Osteoblast (primary cell): ENCODE measurements at regions not wholly inside any gene's neighbourhood (a gene's known extent, or its start where the extent isn't known, plus 50 kb on each side); places are given as distances from the start of the nearest gene placed in this dataset.

Experiments
- DNase-seq: peaks from one replicate; pipeline ENCODE4 v3.0.0; 2011; ENCODE audit warnings: low spot score, mixed read lengths; ENCODE audit not compliant: insufficient read length; ENCODE audit errors: missing footprints
- H2AFZ ChIP-seq: 2 replicates; pipeline ENCODE4 v1.6.0; 2011; ENCODE audit warnings: mild to moderate bottlenecking, low read length
- H3K27ac ChIP-seq: 2 replicates; pipeline ENCODE4 v1.5.1; 2011; ENCODE audit warnings: mild to moderate bottlenecking, low read depth, low read length, moderate library complexity
- H3K27me3 ChIP-seq: 2 replicates; pipeline ENCODE4 v1.6.0; 2012; ENCODE audit warnings: mild to moderate bottlenecking, control low read depth, inconsistent platforms, low read length, moderate library complexity; ENCODE audit not compliant: insufficient read depth
- H3K36me3 ChIP-seq: 2 replicates; pipeline ENCODE4 v1.5.1; 2011; ENCODE audit warnings: mild to moderate bottlenecking, low read length, control low read depth, moderate library complexity; ENCODE audit not compliant: insufficient read depth
- H3K4me1 ChIP-seq: 2 replicates; pipeline ENCODE4 v1.5.1; 2011; ENCODE audit warnings: mild to moderate bottlenecking, low read length, control low read depth, moderate library complexity; ENCODE audit not compliant: insufficient read depth
- H3K4me2 ChIP-seq: 2 replicates; pipeline ENCODE4 v1.6.0; 2011; ENCODE audit warnings: mild to moderate bottlenecking, low read length; ENCODE audit not compliant: insufficient read depth
- H3K4me3 ChIP-seq: fragments of 200-600 bp; sonication (generic); 3 replicates; pipeline ENCODE4 v1.5.1; 2012; ENCODE audit warnings: mild to moderate bottlenecking, low read length, inconsistent platforms; ENCODE audit not compliant: insufficient read depth
- H3K79me2 ChIP-seq: 2 replicates; pipeline ENCODE4 v1.6.0; 2012; ENCODE audit warnings: mild to moderate bottlenecking, low read length, control low read depth, inconsistent platforms; ENCODE audit not compliant: insufficient read depth
- H3K9me3 ChIP-seq: 2 replicates; pipeline ENCODE4 v1.5.1; 2011; ENCODE audit warnings: low read depth, low read length, control low read depth
- H4K20me1 ChIP-seq: 2 replicates; pipeline ENCODE4 v1.6.0; 2012; ENCODE audit warnings: mild to moderate bottlenecking, low read length, control low read depth; ENCODE audit not compliant: insufficient read depth
- CTCF ChIP-seq: IDR thresholded peaks from 2 replicates; pipeline ENCODE4 v1.5.1; 2011; ENCODE audit warnings: mild to moderate bottlenecking, low read depth, low read length, moderate library complexity; ENCODE audit errors: extremely low read depth

GRCh38 chr5:76022611-76023010, 60.6 kb upstream of the SV2C start:
- Histone ChIP-seq H2AFZ (no peak overlapping the region), H3K27ac (no peak overlapping the region), H3K79me2 (no peaks in the 10 kb centered on the region), H3K9me3 (peaks cover 2% of the 10 kb centered on the region), H3K4me2 (no peak overlapping the region), H3K36me3 (no peaks in the 10 kb centered on the region), H3K4me3 (no peak overlapping the region), H3K27me3 (no peaks in the 10 kb centered on the region), H3K4me1 (no peaks in the 10 kb centered on the region), H4K20me1 (no peaks in the 10 kb centered on the region)
- no peak for DNase-seq
- TF ChIP-seq CTCF, result no peak

GRCh38 chr5:76021936-76022584, 61.1 kb upstream of the SV2C start:
- no peak overlapping the region for H3K27ac ChIP-seq
- H3K36me3 ChIP-seq, result no peaks in the 10 kb centered on the region
- H3K79me2 ChIP-seq, result no peaks in the 10 kb centered on the region
- peaks cover 2% of the 10 kb centered on the region for H3K9me3 ChIP-seq
- TF ChIP-seq CTCF, result no peak
- H4K20me1 ChIP-seq, result no peaks in the 10 kb centered on the region
- no peaks in the 10 kb centered on the region for H3K27me3 ChIP-seq
- DNase-seq, result no peak
- no peaks in the 10 kb centered on the region for H3K4me1 ChIP-seq
- H3K4me2 ChIP-seq, result no peak overlapping the region
- no peak overlapping the region for H3K4me3 ChIP-seq
- no peak overlapping the region for H2AFZ ChIP-seq

- no peaks in the 10 kb centered on the region for H4K20me1 ChIP-seq
- no peaks in the 10 kb centered on the region for H3K4me1 ChIP-seq
- H3K79me2 ChIP-seq, result no peaks in the 10 kb centered on the region
- no peak overlapping the region for H3K4me3 ChIP-seq
- no peak for TF ChIP-seq CTCF
- H3K27ac ChIP-seq, result no peak overlapping the region
- H3K9me3 ChIP-seq, result peaks cover 2% of the 10 kb centered on the region
- H3K36me3 ChIP-seq, result no peaks in the 10 kb centered on the region
- no peak overlapping the region for H2AFZ ChIP-seq
- no peaks in the 10 kb centered on the region for H3K27me3 ChIP-seq
- DNase-seq, result no peak
- no peak overlapping the region for H3K4me2 ChIP-seq
Observed at GRCh38 chr5:76016258-76016657, 66.9 kb upstream of the SV2C start.

- H2AFZ ChIP-seq, result no peak overlapping the region
- no peaks in the 10 kb centered on the region for H3K36me3 ChIP-seq
- no peak overlapping the region for H3K4me2 ChIP-seq
- H3K27me3 ChIP-seq, result no peaks in the 10 kb centered on the region
- TF ChIP-seq CTCF, result no peak
- H3K4me3 ChIP-seq, result no peak overlapping the region
- no peak for DNase-seq
- peaks cover 2% of the 10 kb centered on the region for H3K9me3 ChIP-seq
- no peaks in the 10 kb centered on the region for H3K79me2 ChIP-seq
- no peaks in the 10 kb centered on the region for H4K20me1 ChIP-seq
- no peaks in the 10 kb centered on the region for H3K4me1 ChIP-seq
- H3K27ac ChIP-seq, result no peak overlapping the region
Observed at GRCh38 chr5:76014005-76014404, 69.2 kb upstream of the SV2C start.
